ENCODE measurements at regions not wholly inside any gene's neighbourhood (a gene's known extent, or its start where the extent isn't known, plus 50 kb on each side); places are given as distances from the start of the nearest gene placed in this dataset.

DNA sequence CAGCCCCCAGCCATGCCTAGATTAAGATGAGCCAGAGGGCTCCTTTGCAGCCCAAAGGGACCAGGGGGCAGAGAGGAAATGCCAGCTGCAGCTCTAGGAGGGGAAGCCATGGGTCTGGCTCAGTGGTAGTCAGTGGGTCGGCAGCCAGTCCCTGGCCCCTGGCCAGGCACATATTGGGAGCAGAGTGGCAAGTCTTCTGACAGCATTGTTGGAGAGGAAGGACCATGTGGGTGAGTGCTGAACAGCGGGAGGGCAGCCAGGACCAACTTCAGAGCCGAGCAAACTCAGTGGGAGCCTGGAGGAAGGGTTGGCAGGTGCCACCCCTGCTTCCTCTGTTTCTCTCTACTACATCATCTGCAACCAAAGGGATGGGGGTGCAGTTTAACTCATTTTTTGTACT lies 140.5 kb upstream of the PELI1 start:
- Histone ChIP-seq H3K79me2 (ENCODE audit: control insufficient read depth, insufficient read depth, low read length) (no peaks in the 10 kb centered on the region), H3K4me3 (ENCODE audit: control insufficient read depth in 2 of 3, extremely low read depth in 1 of 3, insufficient read depth in 2 of 3, low read depth in 1 of 3, low read length in 3 of 3) (no peak overlapping the region), H3K36me3 (ENCODE audit: control insufficient read depth in 2 of 2, extremely low read depth in 1 of 2, insufficient read depth in 2 of 2, low read length in 2 of 2) (no peaks in the 10 kb centered on the region), H3K9ac (ENCODE audit: control insufficient read depth, extremely low read depth, insufficient read depth, low read length) (no peak overlapping the region), H3K4me2 (ENCODE audit: control insufficient read depth, extremely low read depth, insufficient read depth, low read depth, low read length) (no peak overlapping the region), H4K20me1 (ENCODE audit: control insufficient read depth, extremely low read depth, insufficient read depth, low read length) (no peaks in the 10 kb centered on the region), H2AFZ (ENCODE audit: control insufficient read depth, low read length) (no peak overlapping the region), H3K27ac (ENCODE audit: control insufficient read depth, insufficient read depth, low read length) (no peak overlapping the region), H3K27me3 (ENCODE audit: control insufficient read depth, extremely low read depth, insufficient read depth, low read length) (peaks cover 3% of the 10 kb centered on the region), H3K4me1 (ENCODE audit: control insufficient read depth, extremely low read depth, insufficient read depth, low read length) (no peaks in the 10 kb centered on the region), H3K9me1 (ENCODE audit: control insufficient read depth, extremely low read depth, insufficient read depth, low read length) (no peaks in the 10 kb centered on the region), H3K9me3 (ENCODE audit: control insufficient read depth, low read depth, low read length) (no peaks in the 10 kb centered on the region)
- TF ChIP-seq CTCF (optimal IDR thresholded peaks at IDR 0.05 in 1 of 3, IDR thresholded peaks at IDR 0.05 in 1 of 3, conservative IDR thresholded peaks at IDR 0.05 in 1 of 3; ENCODE audit: extremely low read depth in 1 of 3, insufficient read depth in 2 of 3, low read length in 3 of 3) (no peak), EZH2 (IDR thresholded peaks at IDR 0.05; ENCODE audit: low read length) (no peak)
- no peak for DNase-seq (ENCODE audit: low read depth, low spot score)
- no peak for FAIRE-seq
- dilution Hi-C loops (cut with MboI; ENCODE audit: extremely low pct_ligation_motif_present, low sequenced_read_pairs): no loop called here

- Histone ChIP-seq H3K4me2 (ENCODE audit: control insufficient read depth, extremely low read depth, insufficient read depth, low read depth, low read length) (no peak overlapping the region), H3K4me1 (ENCODE audit: control insufficient read depth, extremely low read depth, insufficient read depth, low read length) (no peaks in the 10 kb centered on the region), H3K9me1 (ENCODE audit: control insufficient read depth, extremely low read depth, insufficient read depth, low read length) (no peaks in the 10 kb centered on the region), H2AFZ (ENCODE audit: control insufficient read depth, low read length) (no peak overlapping the region), H3K9me3 (ENCODE audit: control insufficient read depth, low read depth, low read length) (no peaks in the 10 kb centered on the region), H3K27me3 (ENCODE audit: control insufficient read depth, extremely low read depth, insufficient read depth, low read length) (peaks cover 3% of the 10 kb centered on the region), H4K20me1 (ENCODE audit: control insufficient read depth, extremely low read depth, insufficient read depth, low read length) (no peaks in the 10 kb centered on the region), H3K9ac (ENCODE audit: control insufficient read depth, extremely low read depth, insufficient read depth, low read length) (no peak overlapping the region), H3K79me2 (ENCODE audit: control insufficient read depth, insufficient read depth, low read length) (no peaks in the 10 kb centered on the region), H3K4me3 (ENCODE audit: control insufficient read depth in 2 of 3, extremely low read depth in 1 of 3, insufficient read depth in 2 of 3, low read depth in 1 of 3, low read length in 3 of 3) (no peak overlapping the region), H3K27ac (ENCODE audit: control insufficient read depth, insufficient read depth, low read length) (no peak overlapping the region), H3K36me3 (ENCODE audit: control insufficient read depth in 2 of 2, extremely low read depth in 1 of 2, insufficient read depth in 2 of 2, low read length in 2 of 2) (no peaks in the 10 kb centered on the region)
- FAIRE-seq (no peak), DNase-seq (ENCODE audit: low read depth, low spot score) (no peak)
- TF ChIP-seq CTCF (optimal IDR thresholded peaks at IDR 0.05 in 1 of 3, IDR thresholded peaks at IDR 0.05 in 1 of 3, conservative IDR thresholded peaks at IDR 0.05 in 1 of 3; ENCODE audit: extremely low read depth in 1 of 3, insufficient read depth in 2 of 3, low read length in 3 of 3): no peak
- TF ChIP-seq EZH2 (IDR thresholded peaks at IDR 0.05; ENCODE audit: low read length): no peak
- dilution Hi-C loops (cut with MboI; ENCODE audit: extremely low pct_ligation_motif_present, low sequenced_read_pairs): no loop called here
Measured at GRCh38 chr2:64287202-64287740, 143.1 kb upstream of the PELI1 start.
